IMR-90 (cell line): ENCODE measurements at regions not wholly inside any gene's neighbourhood (a gene's known extent, or its start where the extent isn't known, plus 50 kb on each side); places are given as distances from the start of the nearest gene placed in this dataset.

ENCODE experiments used
- ATAC-seq: fragments of 200-7000 bp; cut with Tn5 transposase; 2 replicates; pipeline ENCODE4 v1.9.1; 2020; ENCODE audit warnings: low read depth, mild to moderate bottlenecking, moderate library complexity
- BruUV-seq: library from RNA; stranded (reverse); fragments of 400-500 nt; replicated peaks from 2 replicates; lab custom pipeline; 2021; lab: Mats Ljungman, UMichigan
- CTCF ChIA-PET: fragments of 300-600 bp; formaldehyde crosslinking; extraction: SDS; loops from one replicate; lab custom pipeline; 2021; ENCODE audit warnings: antibody characterized with exemption; lab: Yijun Ruan, JAX
- POLR2A ChIA-PET: fragments of 300-600 bp; sonication (Branson Sonifier 250); formaldehyde crosslinking; loops from one replicate; lab custom pipeline; 2022; ENCODE audit warnings: antibody characterized with exemption; ENCODE audit not compliant: unreplicated experiment; lab: Charles Lee
- DNase-seq: peaks from one replicate; pipeline ENCODE4 v3.0.0; 2013
- H2AFZ ChIP-seq: replicated peaks from 2 replicates; pipeline ENCODE3; 2013; ENCODE audit warnings: low read length, mild to moderate bottlenecking; ENCODE audit not compliant: poor library complexity
- H2AK5ac ChIP-seq: 2 replicates; pipeline ENCODE4 v1.6.1; 2013; ENCODE audit warnings: low read depth, low read length, inconsistent platforms
- H2AK9ac ChIP-seq: replicated peaks from 2 replicates; pipeline ENCODE3; 2013; ENCODE audit warnings: mild to moderate bottlenecking, low read depth, low read length, moderate library complexity; ENCODE audit not compliant: poor library complexity
- H2BK120ac ChIP-seq: 2 replicates; pipeline ENCODE4 v1.6.1; 2013; ENCODE audit warnings: low read depth, low read length, inconsistent platforms
- H2BK15ac ChIP-seq: 3 replicates; pipeline ENCODE4 v1.6.1; 2013; ENCODE audit warnings: low read depth, low read length, inconsistent platforms
- H2BK20ac ChIP-seq: 2 replicates; pipeline ENCODE4 v1.6.1; 2013; ENCODE audit warnings: low read depth, mild to moderate bottlenecking, inconsistent platforms, low read length, moderate library complexity
- H2BK5ac ChIP-seq: 2 replicates; pipeline ENCODE4 v1.6.1; 2013; ENCODE audit warnings: mild to moderate bottlenecking, low read depth, low read length, inconsistent platforms; ENCODE audit not compliant: poor library complexity, severe bottlenecking
- H3K14ac ChIP-seq: replicated peaks from 2 replicates; pipeline ENCODE4 v1.6.1; 2013; ENCODE audit warnings: low read depth, low read length, inconsistent platforms
- H3K18ac ChIP-seq: 2 replicates; pipeline ENCODE4 v1.6.1; 2013; ENCODE audit warnings: low read depth, low read length, control low read depth
- H3K23ac ChIP-seq: 2 replicates; pipeline ENCODE4 v1.6.1; 2013; ENCODE audit warnings: low read depth, low read length, inconsistent platforms
- H3K27ac ChIP-seq: 2 replicates; pipeline ENCODE4 v1.5.1; 2013; ENCODE audit warnings: mild to moderate bottlenecking, control low read depth, low read length; ENCODE audit not compliant: insufficient read depth
- H3K27me3 ChIP-seq: 2 replicates; pipeline ENCODE4 v1.6.1; 2013; ENCODE audit warnings: low read length; ENCODE audit not compliant: control insufficient read depth, insufficient read depth
- H3K36me3 ChIP-seq: 2 replicates; pipeline ENCODE4 v1.6.1; 2013; ENCODE audit warnings: low read length, mixed read lengths; ENCODE audit not compliant: control insufficient read depth, insufficient read depth
- H3K4ac ChIP-seq: 2 replicates; pipeline ENCODE4 v1.6.1; 2013; ENCODE audit warnings: low read depth, low read length, inconsistent platforms
- H3K4me1 ChIP-seq: 2 replicates; pipeline ENCODE4 v1.6.1; 2013; ENCODE audit warnings: low read length, mixed read lengths; ENCODE audit not compliant: control insufficient read depth, insufficient read depth
- H3K4me2 ChIP-seq: 2 replicates; pipeline ENCODE4 v1.6.1; 2013; ENCODE audit warnings: low read depth, mild to moderate bottlenecking, control low read depth, low read length, moderate library complexity
- H3K4me3 ChIP-seq: 2 replicates; pipeline ENCODE4 v1.5.1; 2013; ENCODE audit warnings: low read depth, mild to moderate bottlenecking, control low read depth, low read length, moderate library complexity; ENCODE audit not compliant: insufficient read depth
- H3K56ac ChIP-seq: 2 replicates; pipeline ENCODE4 v1.6.1; 2013; ENCODE audit warnings: low read length, inconsistent platforms; ENCODE audit not compliant: insufficient read depth; ENCODE audit errors: extremely low read depth
- H3K79me1 ChIP-seq, 2 experiments: 2 replicates each; pipeline ENCODE4 v1.6.1; 2013; ENCODE audit warnings: low read length in 2 of 2, inconsistent platforms in 1 of 2, low read depth in 1 of 2
- H3K9ac ChIP-seq: 2 replicates; pipeline ENCODE4 v1.6.1; 2013; ENCODE audit warnings: low read depth, low read length, control low read depth
- H3K9me1 ChIP-seq: 2 replicates; pipeline ENCODE4 v1.6.1; 2013; ENCODE audit warnings: low read length, inconsistent platforms; ENCODE audit not compliant: insufficient read depth
- H3K9me3 ChIP-seq: 2 replicates; pipeline ENCODE4 v1.6.1; 2013; ENCODE audit warnings: low read length; ENCODE audit not compliant: control insufficient read depth, insufficient read depth
- H4K20me1 ChIP-seq: 2 replicates; pipeline ENCODE4 v1.6.1; 2013; ENCODE audit warnings: low read length, inconsistent platforms; ENCODE audit not compliant: insufficient read depth
- H4K5ac ChIP-seq: 2 replicates; pipeline ENCODE4 v1.6.1; 2013; ENCODE audit warnings: mild to moderate bottlenecking, low read depth, low read length, control low read depth
- H4K8ac ChIP-seq, 2 experiments: 2 replicates each; pipeline ENCODE4 v1.6.1; 2013; ENCODE audit warnings: low read depth in 2 of 2, low read length in 2 of 2, control low read depth in 1 of 2, inconsistent platforms in 1 of 2
- H4K91ac ChIP-seq: 2 replicates; pipeline ENCODE4 v1.6.1; 2013; ENCODE audit warnings: low read depth, low read length, inconsistent platforms; ENCODE audit not compliant: insufficient read depth
- BHLHE40 ChIP-seq: fragments of 150-350 bp; IDR thresholded peaks from 2 replicates; pipeline ENCODE4 v1.6.1; 2016; ENCODE audit warnings: mild to moderate bottlenecking, low read depth, low read length
- CHD1 ChIP-seq: IDR thresholded peaks from 2 replicates; pipeline ENCODE4 v1.6.1; 2012; ENCODE audit warnings: low read depth, low read length, improper control_type of control experiment
- MAFK ChIP-seq: IDR thresholded peaks from 2 replicates; pipeline ENCODE4 v1.6.1; 2012; ENCODE audit warnings: low read depth, low read length, improper control_type of control experiment
- NFE2L2 ChIP-seq: fragments of 150-350 bp; IDR thresholded peaks from 2 replicates; pipeline ENCODE4 v1.6.1; 2016; ENCODE audit warnings: low read depth, mild to moderate bottlenecking, low read length
- POLR2A ChIP-seq: IDR thresholded peaks from 2 replicates; pipeline ENCODE4 v1.6.1; 2012; ENCODE audit warnings: mild to moderate bottlenecking, low read depth, low read length
- RAD21 ChIP-seq: IDR thresholded peaks from 2 replicates; pipeline ENCODE4 v1.6.1; 2012; ENCODE audit warnings: low read length, improper control_type of control experiment
- RCOR1 ChIP-seq: IDR thresholded peaks from 2 replicates; pipeline ENCODE4 v1.6.1; 2012; ENCODE audit warnings: mild to moderate bottlenecking, low read length, improper control_type of control experiment; ENCODE audit not compliant: insufficient replicate concordance
- RFX5 ChIP-seq: IDR thresholded peaks from 2 replicates; pipeline ENCODE4 v1.8.0; 2012; ENCODE audit warnings: low read depth, mild to moderate bottlenecking, low read length, moderate library complexity
- SMC3 ChIP-seq: fragments of 150-350 bp; IDR thresholded peaks from 2 replicates; pipeline ENCODE4 v1.6.1; 2016; ENCODE audit warnings: low read depth, mild to moderate bottlenecking, antibody characterized with exemption, low read length, moderate library complexity
- USF2 ChIP-seq: fragments of 150-350 bp; IDR thresholded peaks from 2 replicates; pipeline ENCODE4 v1.6.1; 2017; ENCODE audit warnings: mild to moderate bottlenecking, antibody characterized with exemption, low read length, low read depth
- WGBS, 2 experiments: methylation state at CpG; one replicate each; pipeline versions ENCODE4 v1.1.5 to v1.1.7; 2013; ENCODE audit warnings: missing lambda C conversion rate in 2 of 2; ENCODE audit not compliant: insufficient read length in 1 of 2; ENCODE audit errors: extremely low coverage in 2 of 2; 5-methylcytosine and 5-hydroxymethylcytosine counted together
- dilution Hi-C: fragments of 300-500 bp; cut with HindIII; formaldehyde crosslinking; loops from one replicate; pipeline ENCODE4 v1.14.3; 2018; ENCODE audit warnings: low sequenced_read_pairs; ENCODE audit not compliant: unreplicated experiment
- in situ Hi-C: fragments of 300-500 bp; cut with MboI; formaldehyde crosslinking; loops from 3 replicates; pipeline ENCODE4 v1.14.3; 2019; ENCODE audit warnings: low sequenced_read_pairs, inconsistent platforms, mixed read lengths
- intact Hi-C: fragments of 100-400 bp; cut with micrococcal nuclease; formaldehyde crosslinking; loops from 2 replicates; pipeline ENCODE4 v1.10.0; 2022

GRCh38 chr3:99248913-99249312 lies 347.4 kb upstream of the DCBLD2 start:
- no peaks in the 10 kb centered on the region for H3K27me3 ChIP-seq
- H3K56ac ChIP-seq = no peak overlapping the region
- H2BK20ac ChIP-seq = no peak overlapping the region
- H2BK120ac ChIP-seq = no peak overlapping the region
- H3K4me2 ChIP-seq = no peak overlapping the region
- intact Hi-C loops (no loop called here), dilution Hi-C loops (no loop called here), in situ Hi-C loops (no loop called here)
- DNase-seq (no peak), ATAC-seq (no peak)
- peaks cover 3% of the 10 kb centered on the region; the same call in 1 of the 2 replicates for H3K4me1 ChIP-seq
- no TSS peak for BruUV-seq
- no peak overlapping the region for H2BK15ac ChIP-seq
- ChIA-PET POLR2A (no interaction called here), CTCF (interaction anchor here (0.5 to 1.7 kb wide), 3 partner anchors 19 to 118 kb away, joined by 3 read pairs; no protein-coding TSS in a partner anchor)
- H3K4ac ChIP-seq = no peak overlapping the region
- no peaks in the 10 kb centered on the region for H3K79me1 ChIP-seq
- no peaks in the 10 kb centered on the region for H3K9me3 ChIP-seq
- no peaks in the 10 kb centered on the region; the same call in none of the 2 replicates for H3K9me1 ChIP-seq
- no peaks in the 10 kb centered on the region for H4K20me1 ChIP-seq
- TF ChIP-seq MAFK = no peak
- TF ChIP-seq CHD1 = no peak
- TF ChIP-seq BHLHE40 = no peak
- TF ChIP-seq POLR2A = no peak
- no peak for TF ChIP-seq RCOR1
- no peak for TF ChIP-seq RAD21
- no peak for TF ChIP-seq NFE2L2
- no peak for TF ChIP-seq SMC3
- no peak for TF ChIP-seq USF2
- TF ChIP-seq RFX5 = no peak
- H3K18ac ChIP-seq = no peak overlapping the region
- no peak overlapping the region for H2AK9ac ChIP-seq
- WGBS, 2 experiments = no CpG with 5 or more reads among the region's 1 CpG
- H3K27ac ChIP-seq = no peak overlapping the region
- H3K23ac ChIP-seq = no peak overlapping the region
- H3K14ac ChIP-seq = no peak overlapping the region
- no peaks in the 10 kb centered on the region for H3K36me3 ChIP-seq
- no peak overlapping the region for H2AK5ac ChIP-seq
- H3K9ac ChIP-seq = no peak overlapping the region
- H2AFZ ChIP-seq = no peak overlapping the region
- no peak overlapping the region for H4K5ac ChIP-seq
- no peak overlapping the region for H4K8ac ChIP-seq
- no peak overlapping the region for H3K4me3 ChIP-seq
- no peak overlapping the region for H2BK5ac ChIP-seq
- H4K91ac ChIP-seq = no peak overlapping the region
